ENCODE measurements at regions not wholly inside any gene's neighbourhood (a gene's known extent, or its start where the extent isn't known, plus 50 kb on each side); places are given as distances from the start of the nearest gene placed in this dataset.

DNA sequence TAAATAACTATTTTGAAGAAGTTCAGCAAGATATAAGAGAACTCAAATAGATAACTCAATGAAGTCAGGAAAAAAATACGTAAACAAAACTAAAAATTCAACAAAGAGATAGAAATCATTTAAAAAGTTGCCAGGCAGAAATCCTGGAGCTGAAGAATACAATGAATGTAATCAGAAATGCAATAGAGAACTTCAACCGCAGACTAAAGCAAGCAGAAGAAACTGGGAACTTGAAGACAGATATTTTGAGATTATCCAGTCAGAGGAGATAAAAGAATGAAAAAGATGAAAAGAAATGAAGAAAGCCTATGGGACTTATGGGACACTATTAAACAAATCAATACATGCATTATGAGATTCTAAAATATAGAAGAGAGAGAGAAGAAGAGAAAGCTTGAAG lies 129.1 kb upstream of the LPAR1 start:
- Histone ChIP-seq H3K9ac (ENCODE audit: low read depth, low read length) (no peak overlapping the region), H3K4me3 (ENCODE audit: low read depth, low read length) (no peak overlapping the region), H3K9me3 (ENCODE audit: control insufficient read depth, insufficient read depth, low read length) (no peaks in the 10 kb centered on the region), H3K27ac (ENCODE audit: low read depth, low read length) (no peak overlapping the region), H3K27me3 (ENCODE audit: control insufficient read depth, insufficient read depth, low read length) (no peaks in the 10 kb centered on the region), H3K36me3 (ENCODE audit: control insufficient read depth, insufficient read depth, low read length) (no peaks in the 10 kb centered on the region), H3K4me1 (ENCODE audit: control insufficient read depth, insufficient read depth, low read length) (peaks cover 9% of the 10 kb centered on the region; the same call in 1 of the 2 replicates)

GRCh38 chr9:111163716-111164389 lies 125.6 kb upstream of the LPAR1 start:
- Histone ChIP-seq H3K27ac (ENCODE audit: low read depth, low read length) (no peak overlapping the region), H3K27me3 (ENCODE audit: control insufficient read depth, insufficient read depth, low read length) (no peaks in the 10 kb centered on the region), H3K9me3 (ENCODE audit: control insufficient read depth, insufficient read depth, low read length) (no peaks in the 10 kb centered on the region), H3K4me1 (ENCODE audit: control insufficient read depth, insufficient read depth, low read length) (peaks cover 9% of the 10 kb centered on the region; the same call in 1 of the 2 replicates), H3K9ac (ENCODE audit: low read depth, low read length) (no peak overlapping the region), H3K36me3 (ENCODE audit: control insufficient read depth, insufficient read depth, low read length) (no peaks in the 10 kb centered on the region), H3K4me3 (ENCODE audit: low read depth, low read length) (no peak overlapping the region)

DNA sequence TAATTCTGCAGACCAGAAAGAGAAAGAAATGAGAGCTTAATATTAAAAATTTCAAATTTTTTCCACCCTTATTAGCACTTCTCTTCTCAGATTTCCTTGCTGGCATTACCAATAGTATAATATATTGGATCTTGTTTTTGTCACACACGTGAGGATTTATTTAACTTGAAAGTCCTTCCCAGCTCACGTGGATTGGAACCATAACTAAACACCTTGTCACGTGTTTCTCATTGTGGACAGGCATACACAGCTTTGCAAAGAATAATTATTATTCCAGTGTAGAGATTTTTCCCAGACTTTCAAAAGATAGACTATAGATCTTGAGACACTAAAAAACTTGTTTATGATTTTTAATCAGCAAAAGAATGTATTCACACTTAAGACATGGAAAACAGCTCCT lies 123.8 kb upstream of the LPAR1 start:
- H3K9me3 ChIP-seq (ENCODE audit: control insufficient read depth, insufficient read depth, low read length): no peaks in the 10 kb centered on the region
- H3K4me1 ChIP-seq (ENCODE audit: control insufficient read depth, insufficient read depth, low read length): peaks cover 9% of the 10 kb centered on the region; the same call in 1 of the 2 replicates
- no peak overlapping the region for H3K9ac ChIP-seq (ENCODE audit: low read depth, low read length)
- no peak overlapping the region for H3K4me3 ChIP-seq (ENCODE audit: low read depth, low read length)
- no peaks in the 10 kb centered on the region for H3K27me3 ChIP-seq (ENCODE audit: control insufficient read depth, insufficient read depth, low read length)
- no peak overlapping the region for H3K27ac ChIP-seq (ENCODE audit: low read depth, low read length)
- no peaks in the 10 kb centered on the region for H3K36me3 ChIP-seq (ENCODE audit: control insufficient read depth, insufficient read depth, low read length)

- peaks cover 9% of the 10 kb centered on the region; the same call in 1 of the 2 replicates for H3K4me1 ChIP-seq (ENCODE audit: control insufficient read depth, insufficient read depth, low read length)
- no peak overlapping the region for H3K4me3 ChIP-seq (ENCODE audit: low read depth, low read length)
- H3K9ac ChIP-seq (ENCODE audit: low read depth, low read length): no peak overlapping the region
- H3K9me3 ChIP-seq (ENCODE audit: control insufficient read depth, insufficient read depth, low read length): no peaks in the 10 kb centered on the region
- no peaks in the 10 kb centered on the region for H3K27me3 ChIP-seq (ENCODE audit: control insufficient read depth, insufficient read depth, low read length)
- no peak overlapping the region for H3K27ac ChIP-seq (ENCODE audit: low read depth, low read length)
- no peaks in the 10 kb centered on the region for H3K36me3 ChIP-seq (ENCODE audit: control insufficient read depth, insufficient read depth, low read length)
Measured at GRCh38 chr9:111161015-111161415, 122.7 kb upstream of the LPAR1 start.

DNA sequence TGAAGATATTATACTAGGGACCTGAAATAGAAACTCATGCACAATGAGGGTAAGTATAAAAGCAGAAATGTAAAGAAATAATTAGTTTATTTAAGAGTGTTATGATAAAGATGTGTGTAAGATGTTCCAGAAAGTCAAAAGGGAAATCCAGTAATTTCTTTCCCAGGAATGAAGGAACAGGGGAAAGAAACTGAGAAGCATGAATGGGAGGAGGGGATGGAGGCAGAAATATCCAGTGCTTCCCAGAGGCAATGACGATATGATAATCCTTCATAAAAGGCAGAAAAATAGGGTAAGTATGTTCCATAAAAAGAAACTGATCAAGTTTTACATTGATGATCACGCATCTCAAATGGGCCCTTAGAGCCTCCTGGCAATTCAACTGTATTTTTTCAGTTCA lies 120.7 kb upstream of the LPAR1 start:
- no peak overlapping the region for H3K9ac ChIP-seq (ENCODE audit: low read depth, low read length)
- 0 out of 2 replicates have a peak, but pooled peaks cover 3% of the 10 kb centered on the region for H3K4me1 ChIP-seq (ENCODE audit: control insufficient read depth, insufficient read depth, low read length)
- H3K9me3 ChIP-seq (ENCODE audit: control insufficient read depth, insufficient read depth, low read length): no peaks in the 10 kb centered on the region
- no peak overlapping the region for H3K4me3 ChIP-seq (ENCODE audit: low read depth, low read length)
- no peaks in the 10 kb centered on the region for H3K36me3 ChIP-seq (ENCODE audit: control insufficient read depth, insufficient read depth, low read length)
- H3K27ac ChIP-seq (ENCODE audit: low read depth, low read length): no peak overlapping the region
- H3K27me3 ChIP-seq (ENCODE audit: control insufficient read depth, insufficient read depth, low read length): no peaks in the 10 kb centered on the region

- Histone ChIP-seq H3K4me3 (ENCODE audit: low read depth, low read length) (no peak overlapping the region), H3K36me3 (ENCODE audit: control insufficient read depth, insufficient read depth, low read length) (no peaks in the 10 kb centered on the region), H3K4me1 (ENCODE audit: control insufficient read depth, insufficient read depth, low read length) (no peaks in the 10 kb centered on the region), H3K27ac (ENCODE audit: low read depth, low read length) (no peak overlapping the region), H3K27me3 (ENCODE audit: control insufficient read depth, insufficient read depth, low read length) (no peaks in the 10 kb centered on the region), H3K9me3 (ENCODE audit: control insufficient read depth, insufficient read depth, low read length) (no peaks in the 10 kb centered on the region), H3K9ac (ENCODE audit: low read depth, low read length) (no peak overlapping the region)
Measured at GRCh38 chr9:111158363-111158762, 120.1 kb upstream of the LPAR1 start.

DNA sequence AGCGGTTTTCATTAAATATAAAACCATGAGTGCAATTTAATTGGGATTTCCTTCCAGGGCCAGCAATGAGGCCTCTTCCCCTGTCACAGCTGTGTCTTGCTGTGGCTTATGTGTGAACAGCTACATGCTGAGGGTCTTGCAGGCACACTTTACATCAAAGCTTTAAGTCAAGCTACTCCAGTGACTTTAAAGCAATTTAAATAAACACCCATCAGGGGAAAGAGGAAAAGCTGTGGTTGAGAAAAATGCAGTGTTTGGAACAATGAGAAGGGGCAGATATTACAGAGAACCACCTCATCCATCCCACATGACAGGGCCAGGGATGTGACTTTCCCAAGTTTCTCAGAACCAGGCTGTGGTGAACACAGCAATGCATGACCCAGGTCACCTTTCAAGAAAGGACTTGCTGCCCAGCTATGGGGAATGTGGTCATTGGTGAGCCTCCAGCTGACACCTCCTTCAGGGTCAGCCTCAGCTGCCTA lies 115.9 kb upstream of the LPAR1 start:
- H3K27ac ChIP-seq (ENCODE audit: low read depth, low read length): no peak overlapping the region
- H3K27me3 ChIP-seq (ENCODE audit: control insufficient read depth, insufficient read depth, low read length): no peaks in the 10 kb centered on the region
- H3K9ac ChIP-seq (ENCODE audit: low read depth, low read length): no peak overlapping the region
- H3K36me3 ChIP-seq (ENCODE audit: control insufficient read depth, insufficient read depth, low read length): no peaks in the 10 kb centered on the region
- no peaks in the 10 kb centered on the region for H3K9me3 ChIP-seq (ENCODE audit: control insufficient read depth, insufficient read depth, low read length)
- H3K4me3 ChIP-seq (ENCODE audit: low read depth, low read length): no peak overlapping the region
- H3K4me1 ChIP-seq (ENCODE audit: control insufficient read depth, insufficient read depth, low read length): no peaks in the 10 kb centered on the region

DNA sequence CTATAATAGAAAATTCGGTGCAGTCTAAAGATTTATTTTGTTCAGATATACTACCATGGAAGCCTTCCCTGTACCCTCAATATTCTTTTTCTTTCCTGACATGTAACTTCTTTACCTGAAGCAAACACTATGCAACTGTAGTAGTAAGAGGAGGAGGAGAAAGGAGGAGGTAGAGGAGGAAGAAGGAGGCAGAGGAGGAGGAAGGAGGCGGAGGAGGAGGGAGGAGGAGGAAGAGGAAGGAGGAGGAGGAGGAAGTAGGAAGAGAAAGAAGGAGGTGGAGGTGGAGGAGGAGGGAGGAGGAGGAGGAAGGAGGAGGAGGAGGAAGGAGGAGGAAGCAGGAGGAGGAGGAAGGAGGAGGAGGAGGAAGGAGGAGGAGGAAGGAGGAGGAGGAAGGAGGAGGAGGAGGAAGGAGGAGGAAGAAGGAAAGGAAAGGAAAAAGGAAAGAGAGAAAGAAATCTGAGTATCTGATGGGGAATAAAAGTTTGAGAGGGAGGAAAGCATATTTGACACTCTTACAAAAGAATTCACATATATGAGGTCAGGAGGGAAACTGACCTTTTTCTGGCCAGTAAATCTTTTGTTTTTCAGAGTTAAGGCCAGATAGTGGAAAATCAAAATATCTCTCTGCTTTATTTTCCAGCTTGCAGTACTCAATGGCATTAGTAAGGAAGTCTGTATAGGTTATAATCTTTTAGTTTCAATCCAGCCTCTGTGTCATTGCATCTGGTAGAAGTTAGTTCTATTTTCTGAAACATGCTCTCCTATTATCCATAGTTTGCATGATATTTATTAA lies 114.5 kb upstream of the LPAR1 start:
- Histone ChIP-seq H3K27me3 (ENCODE audit: control insufficient read depth, insufficient read depth, low read length) (no peaks in the 10 kb centered on the region), H3K4me1 (ENCODE audit: control insufficient read depth, insufficient read depth, low read length) (no peaks in the 10 kb centered on the region), H3K9ac (ENCODE audit: low read depth, low read length) (no peak overlapping the region)

GRCh38 chr9:111151537-111151936 lies 113.3 kb upstream of the LPAR1 start:
- no peaks in the 10 kb centered on the region for H3K9me3 ChIP-seq (ENCODE audit: control insufficient read depth, insufficient read depth, low read length)
- no peak overlapping the region for H3K9ac ChIP-seq (ENCODE audit: low read depth, low read length)
- no peak overlapping the region for H3K27ac ChIP-seq (ENCODE audit: low read depth, low read length)
- H3K4me3 ChIP-seq (ENCODE audit: low read depth, low read length): no peak overlapping the region
- no peaks in the 10 kb centered on the region for H3K4me1 ChIP-seq (ENCODE audit: control insufficient read depth, insufficient read depth, low read length)
- no peaks in the 10 kb centered on the region for H3K36me3 ChIP-seq (ENCODE audit: control insufficient read depth, insufficient read depth, low read length)
- no peaks in the 10 kb centered on the region for H3K27me3 ChIP-seq (ENCODE audit: control insufficient read depth, insufficient read depth, low read length)

More for the DNA sequence above, 114.5 kb upstream of the LPAR1 start:
- Histone ChIP-seq H3K36me3 (ENCODE audit: control insufficient read depth, insufficient read depth, low read length) (no peaks in the 10 kb centered on the region), H3K4me3 (ENCODE audit: low read depth, low read length) (no peak overlapping the region), H3K27ac (ENCODE audit: low read depth, low read length) (no peak overlapping the region), H3K9me3 (ENCODE audit: control insufficient read depth, insufficient read depth, low read length) (no peaks in the 10 kb centered on the region)

GRCh38 chr9:111150181-111150580 lies 111.9 kb upstream of the LPAR1 start:
- no peak overlapping the region for H3K4me3 ChIP-seq (ENCODE audit: low read depth, low read length)
- no peaks in the 10 kb centered on the region for H3K27me3 ChIP-seq (ENCODE audit: control insufficient read depth, insufficient read depth, low read length)
- no peak overlapping the region for H3K9ac ChIP-seq (ENCODE audit: low read depth, low read length)
- H3K4me1 ChIP-seq (ENCODE audit: control insufficient read depth, insufficient read depth, low read length): no peaks in the 10 kb centered on the region
- no peak overlapping the region for H3K27ac ChIP-seq (ENCODE audit: low read depth, low read length)
- H3K36me3 ChIP-seq (ENCODE audit: control insufficient read depth, insufficient read depth, low read length): no peaks in the 10 kb centered on the region
- no peaks in the 10 kb centered on the region for H3K9me3 ChIP-seq (ENCODE audit: control insufficient read depth, insufficient read depth, low read length)

Data from HUES48 (cell line).